Neural cell (in vitro differentiated cells): ENCODE measurements at regions not wholly inside any gene's neighbourhood (a gene's known extent, or its start where the extent isn't known, plus 50 kb on each side); places are given as distances from the start of the nearest gene placed in this dataset.

Experiments used
- H2AFZ ChIP-seq: fragments of 200-600, 300-800 bp; sonication (generic), shearing (Covaris generic); 2 replicates; pipeline ENCODE4 v1.6.0; 2014; ENCODE audit warnings: low read depth, mild to moderate bottlenecking, antibody characterized with exemption, low read length, moderate library complexity
- H3F3A ChIP-seq: fragments of 200-600 bp; shearing (Covaris generic); 2 replicates; pipeline ENCODE4 v1.6.1; 2016; ENCODE audit warnings: mild to moderate bottlenecking, moderate library complexity, mixed read lengths, antibody characterized with exemption, low read length; ENCODE audit not compliant: insufficient read depth, poor library complexity, severe bottlenecking
- H3K27ac ChIP-seq: fragments of 200-600, 300-800 bp; sonication (generic), shearing (Covaris generic); 2 replicates; pipeline ENCODE4 v1.5.1; 2014; ENCODE audit warnings: mild to moderate bottlenecking, low read length, moderate library complexity
- H3K27me3 ChIP-seq: fragments of 300-800, 200-600 bp; sonication (generic), shearing (Covaris generic); 2 replicates; pipeline ENCODE4 v1.6.0; 2014; ENCODE audit warnings: mild to moderate bottlenecking, low read depth, low read length, moderate library complexity; ENCODE audit not compliant: insufficient read depth
- H3K36me3 ChIP-seq: fragments of 300-800, 200-600 bp; sonication (generic), shearing (Covaris generic); 2 replicates; pipeline ENCODE4 v1.5.1; 2014; ENCODE audit warnings: mild to moderate bottlenecking, antibody characterized with exemption, low read length, moderate library complexity; ENCODE audit not compliant: insufficient read depth
- H3K4me2 ChIP-seq: fragments of 300-800, 200-600 bp; sonication (generic), shearing (Covaris generic); 2 replicates; pipeline ENCODE4 v1.6.0; 2014; ENCODE audit warnings: mild to moderate bottlenecking, low read length
- H3K4me3 ChIP-seq: fragments of 300-800, 200-600 bp; sonication (generic), shearing (Covaris generic); 2 replicates; pipeline ENCODE4 v1.5.1; 2014; ENCODE audit warnings: mild to moderate bottlenecking, low read length, moderate library complexity
- H3K79me2 ChIP-seq: fragments of 200-600 bp; shearing (Covaris generic); replicated peaks from 2 replicates; pipeline ENCODE4 v1.6.0; 2014; ENCODE audit warnings: mild to moderate bottlenecking, low read length, moderate library complexity; ENCODE audit not compliant: insufficient read depth
- H3K9ac ChIP-seq: fragments of 300-800, 200-600 bp; sonication (generic), shearing (Covaris generic); 2 replicates; pipeline ENCODE4 v1.6.1; 2016; ENCODE audit warnings: mild to moderate bottlenecking, low read length, mixed read lengths
- H3K9me2 ChIP-seq: fragments of 200-600 bp; shearing (Covaris generic); 2 replicates; pipeline ENCODE4 v1.6.1; 2016; ENCODE audit warnings: mild to moderate bottlenecking, low read length, mixed read lengths; ENCODE audit not compliant: insufficient read depth
- H3K9me3 ChIP-seq: fragments of 200-600, 300-800 bp; sonication (generic), shearing (Covaris generic); 2 replicates; pipeline ENCODE4 v1.6.1; 2016; ENCODE audit warnings: mild to moderate bottlenecking, mixed run types, low read length, moderate library complexity, mixed read lengths
- H4K20me1 ChIP-seq: fragments of 200-600 bp; shearing (Covaris generic); 2 replicates; pipeline ENCODE4 v1.6.1; 2016; ENCODE audit warnings: mild to moderate bottlenecking, mixed run types; ENCODE audit not compliant: insufficient read depth
- EP300 ChIP-seq: fragments of 450-650 bp; conservative IDR thresholded peaks from 2 replicates; pipeline ENCODE4 v1.6.1; 2014; ENCODE audit warnings: antibody characterized with exemption, mild to moderate bottlenecking, moderate library complexity; ENCODE audit not compliant: poor library complexity, severe bottlenecking
- EZH2 ChIP-seq: fragments of 200-600, 300-800 bp; shearing (Covaris generic), sonication (generic); IDR thresholded peaks from 2 replicates; pipeline ENCODE4 v1.6.1; 2014; ENCODE audit warnings: antibody characterized with exemption, low read length, borderline replicate concordance, mild to moderate bottlenecking; ENCODE audit not compliant: insufficient read depth, poor library complexity, severe bottlenecking
- MXI1 ChIP-seq: fragments of 450-650 bp; conservative IDR thresholded peaks from 2 replicates; pipeline ENCODE4 v1.6.1; 2014; ENCODE audit warnings: antibody characterized with exemption, mild to moderate bottlenecking; ENCODE audit not compliant: poor library complexity, severe bottlenecking
- POLR2AphosphoS5 ChIP-seq: IDR thresholded peaks from 2 replicates; pipeline ENCODE4 v1.6.1; 2012
- RAD21 ChIP-seq: fragments of 450-650 bp; conservative IDR thresholded peaks from 2 replicates; pipeline ENCODE4 v1.6.1; 2014; ENCODE audit warnings: antibody characterized with exemption, mild to moderate bottlenecking, moderate library complexity
- SMC3 ChIP-seq: fragments of 450-650 bp; conservative IDR thresholded peaks from 2 replicates; pipeline ENCODE4 v1.6.1; 2014; ENCODE audit warnings: antibody characterized with exemption, mild to moderate bottlenecking, moderate library complexity; ENCODE audit not compliant: poor library complexity
- TAF1 ChIP-seq: IDR thresholded peaks from 2 replicates; pipeline ENCODE4 v1.6.1; 2012; ENCODE audit warnings: low read depth
- TF ChIP-seq, protein P1 (sequence below): IDR thresholded peaks from 2 replicates; pipeline ENCODE4 v1.6.1; 2012; ENCODE audit warnings: borderline replicate concordance
- TF ChIP-seq, protein P2 (sequence below): fragments of 450-650 bp; IDR thresholded peaks from 2 replicates; pipeline ENCODE4 v1.5.1; 2014; ENCODE audit warnings: antibody characterized with exemption, mild to moderate bottlenecking, moderate library complexity; ENCODE audit not compliant: poor library complexity, severe bottlenecking

GRCh38 chr18:11256251-11256650 lies 106.9 kb upstream of the PIEZO2 start:
- Histone ChIP-seq H3K9me2 (no peaks in the 10 kb centered on the region), H3K9ac (no peak overlapping the region), H3K27me3 (no peaks in the 10 kb centered on the region), H3K36me3 (no peaks in the 10 kb centered on the region), H3K79me2 (no peaks in the 10 kb centered on the region), H3K9me3 (no peaks in the 10 kb centered on the region), H3K27ac (no peak overlapping the region), H3K4me2 (no peak overlapping the region), H4K20me1 (no peaks in the 10 kb centered on the region), H2AFZ (no peak overlapping the region), H3F3A (no peaks in the 10 kb centered on the region), H3K4me3 (no peak overlapping the region)
- TF ChIP-seq, protein P1, sequence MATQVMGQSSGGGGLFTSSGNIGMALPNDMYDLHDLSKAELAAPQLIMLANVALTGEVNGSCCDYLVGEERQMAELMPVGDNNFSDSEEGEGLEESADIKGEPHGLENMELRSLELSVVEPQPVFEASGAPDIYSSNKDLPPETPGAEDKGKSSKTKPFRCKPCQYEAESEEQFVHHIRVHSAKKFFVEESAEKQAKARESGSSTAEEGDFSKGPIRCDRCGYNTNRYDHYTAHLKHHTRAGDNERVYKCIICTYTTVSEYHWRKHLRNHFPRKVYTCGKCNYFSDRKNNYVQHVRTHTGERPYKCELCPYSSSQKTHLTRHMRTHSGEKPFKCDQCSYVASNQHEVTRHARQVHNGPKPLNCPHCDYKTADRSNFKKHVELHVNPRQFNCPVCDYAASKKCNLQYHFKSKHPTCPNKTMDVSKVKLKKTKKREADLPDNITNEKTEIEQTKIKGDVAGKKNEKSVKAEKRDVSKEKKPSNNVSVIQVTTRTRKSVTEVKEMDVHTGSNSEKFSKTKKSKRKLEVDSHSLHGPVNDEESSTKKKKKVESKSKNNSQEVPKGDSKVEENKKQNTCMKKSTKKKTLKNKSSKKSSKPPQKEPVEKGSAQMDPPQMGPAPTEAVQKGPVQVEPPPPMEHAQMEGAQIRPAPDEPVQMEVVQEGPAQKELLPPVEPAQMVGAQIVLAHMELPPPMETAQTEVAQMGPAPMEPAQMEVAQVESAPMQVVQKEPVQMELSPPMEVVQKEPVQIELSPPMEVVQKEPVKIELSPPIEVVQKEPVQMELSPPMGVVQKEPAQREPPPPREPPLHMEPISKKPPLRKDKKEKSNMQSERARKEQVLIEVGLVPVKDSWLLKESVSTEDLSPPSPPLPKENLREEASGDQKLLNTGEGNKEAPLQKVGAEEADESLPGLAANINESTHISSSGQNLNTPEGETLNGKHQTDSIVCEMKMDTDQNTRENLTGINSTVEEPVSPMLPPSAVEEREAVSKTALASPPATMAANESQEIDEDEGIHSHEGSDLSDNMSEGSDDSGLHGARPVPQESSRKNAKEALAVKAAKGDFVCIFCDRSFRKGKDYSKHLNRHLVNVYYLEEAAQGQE: no peak
- TF ChIP-seq SMC3 (no peak), EZH2 (no peak), RAD21 (no peak), MXI1 (no peak), POLR2AphosphoS5 (no peak), EP300 (no peak), TAF1 (no peak)
- TF ChIP-seq, protein P2, sequence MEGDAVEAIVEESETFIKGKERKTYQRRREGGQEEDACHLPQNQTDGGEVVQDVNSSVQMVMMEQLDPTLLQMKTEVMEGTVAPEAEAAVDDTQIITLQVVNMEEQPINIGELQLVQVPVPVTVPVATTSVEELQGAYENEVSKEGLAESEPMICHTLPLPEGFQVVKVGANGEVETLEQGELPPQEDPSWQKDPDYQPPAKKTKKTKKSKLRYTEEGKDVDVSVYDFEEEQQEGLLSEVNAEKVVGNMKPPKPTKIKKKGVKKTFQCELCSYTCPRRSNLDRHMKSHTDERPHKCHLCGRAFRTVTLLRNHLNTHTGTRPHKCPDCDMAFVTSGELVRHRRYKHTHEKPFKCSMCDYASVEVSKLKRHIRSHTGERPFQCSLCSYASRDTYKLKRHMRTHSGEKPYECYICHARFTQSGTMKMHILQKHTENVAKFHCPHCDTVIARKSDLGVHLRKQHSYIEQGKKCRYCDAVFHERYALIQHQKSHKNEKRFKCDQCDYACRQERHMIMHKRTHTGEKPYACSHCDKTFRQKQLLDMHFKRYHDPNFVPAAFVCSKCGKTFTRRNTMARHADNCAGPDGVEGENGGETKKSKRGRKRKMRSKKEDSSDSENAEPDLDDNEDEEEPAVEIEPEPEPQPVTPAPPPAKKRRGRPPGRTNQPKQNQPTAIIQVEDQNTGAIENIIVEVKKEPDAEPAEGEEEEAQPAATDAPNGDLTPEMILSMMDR: no peak

- Histone ChIP-seq H3K27ac (no peak overlapping the region), H2AFZ (no peak overlapping the region), H3K9ac (no peak overlapping the region), H3K4me3 (no peak overlapping the region), H3K79me2 (no peaks in the 10 kb centered on the region), H3F3A (no peaks in the 10 kb centered on the region), H3K9me2 (no peaks in the 10 kb centered on the region), H3K36me3 (no peaks in the 10 kb centered on the region), H3K9me3 (no peaks in the 10 kb centered on the region), H3K27me3 (no peaks in the 10 kb centered on the region), H3K4me2 (no peak overlapping the region), H4K20me1 (no peaks in the 10 kb centered on the region)
- TF ChIP-seq, protein P2: no peak
- no peak for TF ChIP-seq RAD21
- TF ChIP-seq EZH2: no peak
- no peak for TF ChIP-seq SMC3
- TF ChIP-seq EP300: no peak
- no peak for TF ChIP-seq MXI1
- TF ChIP-seq, protein P1: no peak
- no peak for TF ChIP-seq TAF1
- TF ChIP-seq POLR2AphosphoS5: no peak
Observed at GRCh38 chr18:11251891-11252270, 102.5 kb upstream of the PIEZO2 start.
